ENCODE measurements at regions not wholly inside any gene's neighbourhood (a gene's known extent, or its start where the extent isn't known, plus 50 kb on each side); places are given as distances from the start of the nearest gene placed in this dataset.
"Not testable (repeated sequence)": the region's sequence is repeated elsewhere in the genome, so short reads cannot be mapped to it uniquely, and the experiment has no call there.

GRCh38 chr7:156039971-156040677 is 227.9 kb upstream of the SHH start:
- DNase-seq (ENCODE audit: low read depth, low spot score): no peak

GRCh38 chr7:156039194-156039593 is 226.9 kb upstream of the SHH start:
- no peak for DNase-seq (ENCODE audit: low read depth, low spot score)

DNA sequence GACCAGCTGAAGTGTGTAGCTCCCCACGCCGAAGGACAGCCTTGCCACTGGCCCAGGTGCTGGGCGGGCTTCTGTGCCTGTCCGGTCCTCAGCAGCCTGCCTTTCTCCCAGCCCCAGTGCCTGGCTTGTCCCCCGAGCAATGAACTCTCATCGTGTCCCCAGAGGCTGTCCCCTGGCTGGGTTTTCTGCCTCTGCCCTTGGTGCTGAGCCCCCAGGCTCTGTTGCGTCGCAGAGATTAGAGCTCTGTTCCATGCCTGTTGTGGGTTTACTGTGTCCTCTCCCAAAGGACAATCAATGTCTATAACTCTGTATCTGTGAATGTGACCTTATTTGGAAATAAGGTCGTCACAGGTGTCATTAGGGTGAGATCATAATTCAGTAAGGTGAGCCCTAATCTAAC is 226.1 kb upstream of the SHH start:
- DNase-seq (ENCODE audit: low read depth, low spot score): no peak

GRCh38 chr7:156036153-156036552 is 223.9 kb upstream of the SHH start:
- DNase-seq (ENCODE audit: low read depth, low spot score): no peak

DNA sequence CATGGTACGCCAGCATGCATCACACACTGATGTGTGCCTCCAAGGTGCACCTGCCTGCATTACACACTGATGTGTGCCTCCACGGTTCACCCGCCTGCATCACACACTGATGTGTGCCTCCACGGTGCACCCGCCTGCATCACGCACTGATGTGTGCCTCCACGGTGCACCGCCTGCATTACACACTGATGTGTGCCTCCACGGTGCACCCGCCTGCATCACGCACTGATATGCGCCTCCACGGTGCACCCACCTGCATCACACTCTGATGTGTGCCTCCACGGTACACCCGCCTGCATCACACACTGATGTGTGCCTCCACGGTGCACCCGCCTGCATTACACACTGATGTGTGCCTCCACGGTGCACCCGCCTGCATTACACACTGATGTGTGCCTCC is 223.1 kb upstream of the SHH start:
- not testable (repeated sequence) for DNase-seq (ENCODE audit: low read depth, low spot score)

GRCh38 chr7:156034397-156034796 is 222.1 kb upstream of the SHH start:
- no peak for DNase-seq (ENCODE audit: low read depth, low spot score)

- no peak for DNase-seq (ENCODE audit: low read depth, low spot score)
Observed at GRCh38 chr7:156032973-156033372, 220.7 kb upstream of the SHH start.

GRCh38 chr7:156031679-156032478 is 219.6 kb upstream of the SHH start:
- no peak for DNase-seq (ENCODE audit: low read depth, low spot score)

DNA sequence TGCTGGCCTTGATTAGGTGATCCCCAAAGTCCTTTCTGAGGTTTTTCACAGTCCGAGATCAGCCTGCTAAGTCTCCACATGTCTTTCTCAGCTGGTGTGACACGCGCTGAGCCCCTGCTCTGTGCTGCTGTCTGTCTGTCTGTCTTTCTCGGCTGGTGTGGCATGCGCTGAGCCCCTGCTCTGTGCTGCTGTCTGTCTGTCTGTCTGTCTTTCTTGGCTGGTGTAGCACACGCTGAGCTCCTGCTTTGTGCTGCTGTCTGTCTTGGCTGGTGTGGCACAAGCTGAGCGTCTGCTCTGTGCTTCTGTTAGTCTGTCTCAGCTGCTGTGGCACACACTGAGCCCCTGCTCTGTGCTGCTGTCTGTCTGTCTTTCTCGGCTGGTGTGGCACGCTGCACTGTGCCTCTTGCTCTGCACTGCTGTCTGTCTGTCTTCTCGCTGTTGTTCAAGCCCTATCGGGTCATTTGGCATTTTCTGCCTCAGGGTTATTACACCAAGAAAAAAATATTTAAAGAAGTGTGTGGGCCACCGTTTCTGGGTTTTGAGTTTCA is 217.3 kb upstream of the SHH start:
- no peak for DNase-seq (ENCODE audit: low read depth, low spot score)

GRCh38 chr7:156028521-156028920 is 216.3 kb upstream of the SHH start:
- no peak for DNase-seq (ENCODE audit: low read depth, low spot score)

GRCh38 chr7:156027821-156028220 is 215.6 kb upstream of the SHH start:
- DNase-seq (ENCODE audit: low read depth, low spot score): no peak

DNA sequence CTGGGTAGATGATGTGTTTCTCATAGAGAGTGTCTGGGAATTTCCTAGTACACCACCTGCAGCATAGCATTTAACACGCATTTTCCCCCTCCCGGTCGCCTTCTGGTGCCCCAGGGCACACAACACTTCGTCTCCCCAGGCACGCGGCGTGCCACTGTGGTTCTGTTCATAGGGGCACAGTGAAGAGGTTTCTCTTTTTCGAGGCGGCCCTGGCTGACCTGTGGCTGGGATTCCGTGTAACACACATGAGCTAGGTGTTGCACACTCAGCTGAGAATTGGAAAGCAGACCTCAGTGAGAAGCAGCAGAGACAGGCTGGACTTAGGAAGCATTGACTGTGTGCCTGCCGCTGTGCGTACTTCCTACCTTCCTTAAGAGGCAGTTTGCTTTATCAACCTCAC is 214.3 kb upstream of the SHH start:
- no peak for DNase-seq (ENCODE audit: low read depth, low spot score)

- DNase-seq (ENCODE audit: low read depth, low spot score): no peak
Observed at GRCh38 chr7:156026076-156026600, 213.9 kb upstream of the SHH start.

DNA sequence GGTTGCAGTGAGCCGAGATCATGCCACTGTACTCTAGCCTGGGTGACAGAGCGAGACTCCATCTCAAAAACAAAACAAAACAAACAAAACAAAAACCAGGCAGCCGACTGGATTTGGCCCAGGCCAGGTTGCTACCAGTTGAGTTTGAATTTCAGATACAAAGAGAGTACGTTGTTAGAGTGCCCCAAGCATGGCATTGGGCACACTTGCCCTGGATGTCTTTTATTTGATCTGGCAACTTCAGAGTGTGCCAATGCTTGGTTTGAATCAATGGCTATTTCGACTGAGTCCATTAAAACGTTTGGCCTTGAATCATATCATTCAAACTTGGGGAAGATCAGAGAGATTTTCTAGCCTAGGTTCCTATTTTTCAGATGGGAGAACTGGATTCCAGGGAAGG is 213.4 kb upstream of the SHH start:
- DNase-seq (ENCODE audit: low read depth, low spot score): no peak

DNA sequence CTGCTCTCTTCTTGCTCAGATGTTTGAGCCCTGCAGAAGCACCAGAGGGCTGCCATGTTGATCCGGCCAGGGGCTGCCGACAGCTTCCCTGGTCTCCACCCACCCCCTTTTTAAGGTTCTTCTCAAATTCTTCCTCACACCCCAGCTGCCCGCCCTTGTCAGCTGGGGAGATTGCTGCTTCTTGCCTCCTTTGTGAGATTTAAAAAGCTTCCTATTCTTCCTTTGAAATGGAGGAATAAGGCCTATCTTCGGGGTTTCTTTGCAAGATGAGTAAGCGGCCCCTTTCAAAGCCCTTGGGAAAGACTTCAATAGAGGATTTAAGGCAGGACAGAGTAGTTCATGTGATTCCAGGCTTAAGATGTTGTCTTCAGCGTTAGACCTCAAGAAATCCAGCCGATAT is 211.9 kb upstream of the SHH start:
- DNase-seq (ENCODE audit: low read depth, low spot score): no peak

DNA sequence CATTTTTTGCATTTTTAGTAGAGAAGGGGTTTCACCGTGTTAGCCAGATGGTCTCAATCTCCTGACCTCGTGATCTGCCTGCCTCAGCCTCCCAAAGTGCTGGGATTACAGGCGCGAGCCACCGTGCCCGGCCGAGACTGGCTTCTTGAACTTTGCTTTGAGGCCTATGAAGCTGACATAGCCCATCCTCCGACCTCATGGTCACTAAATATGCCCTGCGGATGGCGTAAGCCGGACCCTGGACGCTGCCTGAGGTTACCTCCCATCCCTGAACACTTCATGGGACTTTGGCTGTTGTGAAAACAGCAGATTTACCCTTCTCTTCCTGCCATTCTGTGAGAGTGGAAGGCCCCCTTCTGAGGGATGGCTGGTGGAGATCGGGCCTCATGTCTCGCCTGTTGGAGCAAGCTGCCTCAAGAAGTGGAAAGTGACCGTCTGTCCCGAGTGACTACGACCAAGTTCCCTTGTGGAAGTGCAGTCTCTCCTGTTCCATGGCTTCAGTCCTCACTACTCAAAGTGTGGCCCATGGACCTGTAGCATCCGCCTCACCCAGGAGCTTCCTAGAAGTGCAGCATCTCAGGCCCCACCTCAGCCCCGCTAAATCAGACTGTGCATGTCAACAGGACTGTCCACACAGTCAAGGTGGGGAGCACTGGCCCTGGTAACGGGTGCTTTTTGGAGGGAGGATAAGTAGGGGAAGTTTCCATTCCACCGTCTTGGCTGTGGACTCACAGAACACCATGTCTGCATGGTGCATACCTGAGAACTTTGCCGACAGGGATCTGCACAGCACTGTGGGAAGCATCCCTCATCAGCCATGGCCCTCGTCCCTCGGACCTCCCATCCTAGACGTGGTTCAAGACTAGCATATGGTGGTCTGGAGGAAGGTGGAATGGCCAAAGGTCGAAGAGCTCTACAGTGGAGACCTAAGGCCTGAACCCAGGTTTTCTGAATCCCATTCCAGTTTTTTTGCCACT is 210.5 kb upstream of the SHH start:
- no peak for DNase-seq (ENCODE audit: low read depth, low spot score)

DNA sequence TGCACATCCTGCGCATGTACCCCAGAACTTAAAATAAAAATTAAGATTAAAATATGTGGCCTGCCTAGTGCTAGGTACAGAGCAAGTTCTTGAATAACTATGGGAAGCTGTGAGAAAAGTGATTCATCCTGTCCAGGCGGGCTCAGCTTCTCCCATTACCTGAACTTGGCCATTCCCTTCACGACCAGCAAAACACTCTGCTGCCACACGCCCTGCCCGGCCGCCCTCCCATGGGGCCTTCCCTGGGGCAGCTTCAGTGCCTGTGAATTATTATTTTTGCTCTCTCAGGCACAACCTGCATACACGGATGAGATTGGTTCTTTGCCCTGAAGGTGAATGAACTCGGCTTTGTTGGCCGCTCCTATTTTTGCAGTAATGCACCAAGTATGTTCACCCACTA is 209.2 kb upstream of the SHH start:
- DNase-seq (ENCODE audit: low read depth, low spot score): no peak

GRCh38 chr7:156020566-156020965 is 208.3 kb upstream of the SHH start:
- no peak for DNase-seq (ENCODE audit: low read depth, low spot score)

DNA sequence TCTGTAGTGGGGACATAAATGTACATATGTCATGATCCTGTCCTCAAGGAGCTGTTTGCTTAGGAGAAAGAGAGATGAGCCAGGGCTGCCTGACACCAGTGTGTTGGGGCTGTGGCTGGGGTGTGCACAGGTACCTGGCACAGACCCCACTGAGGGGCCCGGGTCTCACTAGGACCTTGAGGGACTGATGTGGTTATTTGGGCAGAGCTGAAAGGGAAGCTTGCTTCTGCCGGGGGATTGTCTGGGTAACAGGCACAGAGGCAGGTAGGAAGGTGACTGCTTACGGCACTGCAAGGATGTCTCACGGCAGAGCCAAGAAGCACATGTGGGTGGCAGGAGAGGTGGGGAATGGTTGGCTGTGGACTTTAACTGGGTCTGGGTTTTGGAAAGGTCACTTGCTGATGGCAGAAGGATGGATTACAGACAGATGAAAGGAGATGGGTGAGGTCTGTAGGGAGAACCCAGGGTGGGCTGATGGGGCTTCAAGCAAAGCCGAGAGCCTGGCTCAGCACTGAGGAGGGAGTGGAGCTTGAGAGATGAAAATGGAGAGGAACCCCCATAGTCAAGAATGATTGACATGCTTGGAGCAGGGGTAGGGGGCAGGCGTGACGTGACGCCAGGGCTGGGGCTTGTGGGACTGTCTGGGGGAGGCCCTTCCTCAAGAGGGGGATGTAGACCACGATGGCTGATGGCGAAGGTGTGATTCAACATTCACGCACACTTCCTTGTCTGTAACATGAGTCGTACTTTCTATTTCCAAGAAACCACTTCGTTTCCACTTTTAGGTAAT is 207.7 kb upstream of the SHH start:
- DNase-seq (ENCODE audit: low read depth, low spot score): no peak

GRCh38 chr7:156019308-156019707 is 207.0 kb upstream of the SHH start:
- DNase-seq (ENCODE audit: low read depth, low spot score): no peak
